K562 (cell line): ENCODE measurements at regions not wholly inside any gene's neighbourhood (a gene's known extent, or its start where the extent isn't known, plus 50 kb on each side); places are given as distances from the start of the nearest gene placed in this dataset.

ENCODE experiments used
- BCLAF1 ChIP-seq, 2 experiments: fragments of 450-650 bp in 1 of 2; IDR thresholded peaks; 2 replicates each; pipeline ENCODE4 v1.6.1; 2011 to 2017; ENCODE audit warnings: low read depth in 2 of 2, antibody characterized with exemption in 1 of 2, borderline replicate concordance in 1 of 2, low read length in 1 of 2, mild to moderate bottlenecking in 1 of 2, mixed read lengths in 1 of 2; ENCODE audit not compliant: control insufficient read depth in 1 of 2
- CTCF ChIP-seq, 3 experiments: IDR thresholded peaks in 2 of 3; conservative IDR thresholded peaks in 1 of 3; 2 replicates each; pipeline ENCODE4 v1.5.1; 2011 to 2012; ENCODE audit warnings: low read length in 3 of 3, mild to moderate bottlenecking in 3 of 3, control low read depth in 2 of 3, improper control_type of control experiment in 1 of 3, inconsistent platforms in 1 of 3, low read depth in 1 of 3, mixed read lengths in 1 of 3, moderate library complexity in 1 of 3; ENCODE audit not compliant: insufficient read depth in 2 of 3
- MXI1 ChIP-seq: IDR thresholded peaks from 2 replicates; pipeline ENCODE4 v1.6.1; 2011; ENCODE audit warnings: low read depth, mild to moderate bottlenecking, improper control_type of control experiment, low read length
- MYC ChIP-seq, 2 experiments: fragments of 250-450 bp in 1 of 2; sonication (Bioruptor Pico) in 1 of 2; IDR thresholded peaks; 2 replicates each; pipeline versions ENCODE4 v1.5.1 to v1.6.1; 2012 to 2021; ENCODE audit warnings: low read depth in 2 of 2, borderline replicate concordance in 1 of 2, improper control_type of control experiment in 1 of 2, low read length in 1 of 2, mild to moderate bottlenecking in 1 of 2, moderate library complexity in 1 of 2
- SP1 ChIP-seq: sonication (generic); formaldehyde crosslinking; IDR thresholded peaks from 2 replicates; pipeline ENCODE4 v1.8.1; 2022; ENCODE audit warnings: mild to moderate bottlenecking, missing genetic modification reagents
- TSHZ1 ChIP-seq: fragments of 250-450 bp; sonication (Bioruptor Pico); IDR thresholded peaks from 2 replicates; pipeline ENCODE4 v1.4.0; 2020; ENCODE audit warnings: mild to moderate bottlenecking, moderate library complexity
- YY1 ChIP-seq, 3 experiments: IDR thresholded peaks; 2 replicates each; pipeline ENCODE4 v1.6.1; 2011; ENCODE audit warnings: low read length in 2 of 3, mild to moderate bottlenecking in 2 of 3, moderate library complexity in 2 of 3, borderline replicate concordance in 1 of 3, control low read depth in 1 of 3, low read depth in 1 of 3; ENCODE audit not compliant: insufficient read depth in 3 of 3, insufficient replicate concordance in 2 of 3, control insufficient read depth in 1 of 3, insufficient read length in 1 of 3; ENCODE audit errors: extremely low read depth in 1 of 3

- no peak for TF ChIP-seq YY1 (IDR thresholded peaks at IDR 0.05; ENCODE audit: borderline replicate concordance in 1 of 3, control insufficient read depth in 1 of 3, extremely low read depth in 1 of 3, insufficient read depth in 3 of 3, insufficient read length in 1 of 3, insufficient replicate concordance in 2 of 3, low read depth in 1 of 3, low read length in 2 of 3)
- no peak for TF ChIP-seq CTCF (IDR thresholded peaks at IDR 0.05 in 2 of 3, conservative IDR thresholded peaks at IDR 0.05 in 1 of 3; ENCODE audit: insufficient read depth in 2 of 3, low read depth in 1 of 3, low read length in 3 of 3)
- TF ChIP-seq MYC (IDR thresholded peaks at IDR 0.05; ENCODE audit: low read depth, low read length): no peak
- TF ChIP-seq MYC (CRISPR knock-in tag; IDR thresholded peaks at IDR 0.05; ENCODE audit: borderline replicate concordance, low read depth): no peak
- TF ChIP-seq SP1 (CRISPR knock-in tag): no peak
- no peak for TF ChIP-seq MXI1
- TF ChIP-seq TSHZ1 (CRISPR knock-in tag): no peak
- TF ChIP-seq BCLAF1 (IDR thresholded peaks at IDR 0.05; ENCODE audit: borderline replicate concordance in 1 of 2, control insufficient read depth in 1 of 2, low read depth in 2 of 2, low read length in 1 of 2): no peak
Observed at GRCh38 chr4:153950100-153950979, 161.5 kb upstream of the SFRP2 start.
